ENCODE measurements at regions not wholly inside any gene's neighbourhood (a gene's known extent, or its start where the extent isn't known, plus 50 kb on each side); places are given as distances from the start of the nearest gene placed in this dataset.

GRCh38 chr6:186340-186965 is 105.8 kb upstream of the DUSP22 start:
- TF ChIP-seq POLR2AphosphoS5 (IDR thresholded peaks at IDR 0.05; ENCODE audit: borderline replicate concordance, low read depth, low read length) (no peak), EZH2 (IDR thresholded peaks at IDR 0.05) (no peak), FOXP2 (optimal IDR thresholded peaks at IDR 0.05; ENCODE audit: control extremely low read depth, extremely low read length, insufficient read depth) (no peak)

All from SK-N-MC (cell line).